H1 (cell line): ENCODE measurements at regions not wholly inside any gene's neighbourhood (a gene's known extent, or its start where the extent isn't known, plus 50 kb on each side); places are given as distances from the start of the nearest gene placed in this dataset.
"Not testable (repeated sequence)": the region's sequence is repeated elsewhere in the genome, so short reads cannot be mapped to it uniquely, and the experiment has no call there.

Experiments used
- ASH2L ChIP-seq: fragments of 200-600, 300-600 bp; sonication (generic); IDR thresholded peaks from one replicate; pipeline ENCODE4 v1.7.1; 2017; ENCODE audit warnings: low read length
- CTCF ChIP-seq, 3 experiments: IDR thresholded peaks; 1 replicate in 2 of 3; 2 replicates in 1 of 3; pipeline versions ENCODE4 v1.5.1 to v1.6.1; 2011; ENCODE audit warnings: low read length in 3 of 3, mild to moderate bottlenecking in 3 of 3, inconsistent platforms in 2 of 3, low read depth in 1 of 3, moderate library complexity in 1 of 3; ENCODE audit not compliant: insufficient read depth in 1 of 3; ENCODE audit errors: control extremely low read depth in 1 of 3
- EZH2 ChIP-seq: fragments of 200-600 bp; sonication (generic); IDR thresholded peaks from 2 replicates; pipeline ENCODE4 v1.7.1; 2012; ENCODE audit warnings: low read depth, mild to moderate bottlenecking, moderate library complexity, low read length, inconsistent platforms; ENCODE audit not compliant: severe bottlenecking
- GABPA ChIP-seq: IDR thresholded peaks from 2 replicates; pipeline ENCODE4 v1.6.1; 2011; ENCODE audit warnings: mild to moderate bottlenecking, low read length, moderate library complexity, borderline replicate concordance; ENCODE audit not compliant: insufficient read depth
- PHF8 ChIP-seq: fragments of 200-600 bp; sonication (generic); conservative IDR thresholded peaks from 2 replicates; pipeline ENCODE4 v1.7.1; 2012; ENCODE audit warnings: low read depth, mild to moderate bottlenecking, inconsistent platforms, low read length, moderate library complexity
- POLR2A ChIP-seq, 2 experiments: IDR thresholded peaks; 1 replicate in 1 of 2; 2 replicates in 1 of 2; pipeline ENCODE4 v1.6.1; 2011; ENCODE audit warnings: low read depth in 2 of 2, low read length in 2 of 2, mild to moderate bottlenecking in 2 of 2; ENCODE audit errors: control extremely low read depth in 1 of 2
- RFX5 ChIP-seq: IDR thresholded peaks from 2 replicates; pipeline ENCODE4 v1.6.1; 2011; ENCODE audit warnings: low read depth, low read length, improper control_type of control experiment, borderline replicate concordance
- SUZ12 ChIP-seq: fragments of 200-600 bp; sonication (generic); IDR thresholded peaks from 2 replicates; pipeline ENCODE4 v1.6.1; 2012; ENCODE audit warnings: mild to moderate bottlenecking, inconsistent platforms, low read length, moderate library complexity, mixed read lengths
- TF ChIP-seq, protein P1 (sequence below): IDR thresholded peaks from 2 replicates; pipeline ENCODE4 v1.6.1; 2012; ENCODE audit warnings: inconsistent platforms

DNA sequence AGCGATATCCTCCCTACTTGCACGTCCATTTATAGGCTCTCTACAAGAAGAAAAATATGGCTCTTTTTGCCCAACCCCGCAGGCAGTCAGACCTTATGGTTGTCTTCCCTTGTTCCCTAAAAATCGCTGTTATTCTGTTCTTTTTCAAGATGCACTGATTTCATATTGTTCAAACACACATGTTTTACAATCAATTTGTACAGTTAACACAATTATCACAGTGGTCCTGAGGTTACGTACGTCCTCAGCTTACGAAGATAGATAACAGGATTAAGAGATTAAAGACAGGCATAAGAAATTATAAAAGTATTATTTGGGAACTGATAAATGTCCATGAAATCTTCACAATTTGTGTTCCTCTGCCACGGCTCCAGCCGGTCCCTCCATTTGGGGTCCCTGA is 468.9 kb upstream of the PIK3R1 start:
- not testable (repeated sequence) for TF ChIP-seq RFX5; ASH2L; CTCF (IDR thresholded peaks at IDR 0.05; ENCODE audit: control extremely low read depth in 1 of 3, insufficient read depth in 1 of 3, low read depth in 1 of 3, low read length in 3 of 3); POLR2A (IDR thresholded peaks at IDR 0.05; ENCODE audit: control extremely low read depth in 1 of 2, low read depth in 2 of 2, low read length in 2 of 2); SUZ12; PHF8; GABPA; EZH2
- TF ChIP-seq, protein P1, sequence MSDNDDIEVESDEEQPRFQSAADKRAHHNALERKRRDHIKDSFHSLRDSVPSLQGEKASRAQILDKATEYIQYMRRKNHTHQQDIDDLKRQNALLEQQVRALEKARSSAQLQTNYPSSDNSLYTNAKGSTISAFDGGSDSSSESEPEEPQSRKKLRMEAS: not testable (repeated sequence)
